A204.1 (cell line): ENCODE measurements at regions not wholly inside any gene's neighbourhood (a gene's known extent, or its start where the extent isn't known, plus 50 kb on each side); places are given as distances from the start of the nearest gene placed in this dataset.
"Not testable (repeated sequence)": the region's sequence is repeated elsewhere in the genome, so short reads cannot be mapped to it uniquely, and the experiment has no call there.

Experiments used
- FAIRE-seq: peaks from 2 replicates; lab custom pipeline; 2012; peaks lifted over from hg19 to GRCh38; lab: Jason Lieb, UNC

DNA sequence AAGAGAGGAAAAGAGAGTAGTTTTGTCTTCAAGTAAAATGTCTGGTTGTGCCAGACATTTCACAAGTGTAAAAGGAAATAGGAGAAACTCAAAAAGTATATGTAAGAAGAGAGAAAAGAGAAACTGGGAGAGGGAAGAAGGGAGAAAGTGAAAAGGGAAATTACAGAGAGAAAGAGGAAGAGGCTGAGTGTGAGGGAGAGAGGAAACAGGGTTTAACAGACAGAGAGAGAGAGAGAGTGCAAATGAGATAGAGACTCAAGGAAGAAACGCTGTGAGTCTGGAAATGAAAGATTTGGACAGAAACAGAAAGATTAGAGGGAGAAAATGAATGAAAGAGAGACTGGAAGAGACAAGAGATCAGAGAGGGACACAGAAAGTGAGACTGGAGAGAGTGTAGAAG lies 806.2 kb downstream of the PLA2G4A start:
- FAIRE-seq = no peak

DNA sequence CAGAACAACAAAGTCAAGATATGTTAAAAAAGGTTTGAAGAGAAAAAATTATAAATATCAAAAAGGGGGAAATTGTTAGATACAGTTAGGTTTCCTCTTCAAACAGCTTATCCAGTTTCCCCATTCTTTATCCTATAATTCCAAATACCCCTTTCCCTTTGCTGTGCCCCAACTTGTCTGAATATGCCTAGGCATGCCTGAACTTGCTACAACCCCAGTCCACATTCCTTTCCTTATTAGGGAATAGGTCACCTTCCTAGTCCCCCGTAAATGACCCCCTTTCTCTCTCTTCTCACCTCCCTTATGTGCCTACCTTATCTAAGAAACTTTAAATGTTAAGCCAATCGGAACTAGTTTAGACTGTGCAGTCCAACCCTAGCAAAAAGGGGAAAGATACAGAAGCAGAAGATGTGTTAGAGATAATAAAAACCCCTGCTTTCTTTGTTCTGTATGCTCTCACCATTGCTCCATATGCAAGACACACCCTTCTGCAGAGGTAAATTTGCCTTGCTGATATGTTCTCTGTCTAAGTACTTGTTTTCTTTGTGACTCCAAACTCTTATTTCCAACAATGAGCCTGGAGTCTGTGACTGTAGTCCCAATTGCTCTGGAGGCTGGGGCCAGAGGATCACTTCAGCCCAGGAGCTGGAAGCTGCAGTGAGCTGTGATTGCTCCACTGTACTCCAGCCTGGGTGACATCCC lies 810.1 kb downstream of the PLA2G4A start:
- FAIRE-seq = no peak

DNA sequence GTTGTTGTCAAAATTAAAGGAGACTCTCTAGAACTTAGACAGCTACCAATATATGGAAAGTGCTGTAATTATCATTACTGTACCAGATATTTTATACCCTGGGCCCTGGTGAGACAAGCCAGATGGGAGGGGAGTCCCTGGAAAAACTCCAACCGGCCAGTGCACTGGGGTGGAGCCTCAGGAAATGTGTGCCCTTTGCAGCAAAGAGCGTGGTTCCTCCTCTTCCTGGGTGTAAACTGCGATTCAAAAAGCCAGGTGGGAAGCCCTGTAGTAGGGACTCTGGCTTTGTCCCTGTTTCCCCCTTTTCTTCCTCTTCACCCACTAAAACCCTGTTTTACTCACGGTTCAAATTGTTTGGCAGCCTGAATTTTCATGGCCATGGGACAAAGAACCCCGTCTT lies 812.3 kb downstream of the PLA2G4A start:
- FAIRE-seq = no peak

- FAIRE-seq = no peak
Observed at GRCh38 chr1:187641463-187641862, 812.7 kb downstream of the PLA2G4A start.

GRCh38 chr1:187641907-187642306 lies 813.2 kb downstream of the PLA2G4A start:
- no peak for FAIRE-seq

DNA sequence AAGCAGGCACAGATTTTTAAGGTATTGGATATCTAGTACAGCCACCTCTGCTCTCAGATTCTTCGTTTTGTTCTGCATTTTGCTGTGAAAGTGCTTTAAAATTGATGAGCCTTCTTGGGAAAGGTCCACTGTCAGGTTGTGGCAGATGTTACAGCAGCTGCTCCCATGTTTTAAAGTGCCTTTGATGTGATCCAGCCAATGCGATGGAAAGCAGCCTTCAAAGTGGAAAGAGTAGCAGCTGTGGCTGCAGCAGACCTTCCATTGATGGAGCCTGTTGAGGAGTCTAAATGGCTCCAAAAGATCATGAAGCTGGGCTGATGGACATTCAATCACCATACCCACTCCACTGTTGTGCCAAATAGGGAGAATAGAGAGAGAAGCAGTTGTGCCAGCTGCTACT lies 816.9 kb downstream of the PLA2G4A start:
- FAIRE-seq = no peak

DNA sequence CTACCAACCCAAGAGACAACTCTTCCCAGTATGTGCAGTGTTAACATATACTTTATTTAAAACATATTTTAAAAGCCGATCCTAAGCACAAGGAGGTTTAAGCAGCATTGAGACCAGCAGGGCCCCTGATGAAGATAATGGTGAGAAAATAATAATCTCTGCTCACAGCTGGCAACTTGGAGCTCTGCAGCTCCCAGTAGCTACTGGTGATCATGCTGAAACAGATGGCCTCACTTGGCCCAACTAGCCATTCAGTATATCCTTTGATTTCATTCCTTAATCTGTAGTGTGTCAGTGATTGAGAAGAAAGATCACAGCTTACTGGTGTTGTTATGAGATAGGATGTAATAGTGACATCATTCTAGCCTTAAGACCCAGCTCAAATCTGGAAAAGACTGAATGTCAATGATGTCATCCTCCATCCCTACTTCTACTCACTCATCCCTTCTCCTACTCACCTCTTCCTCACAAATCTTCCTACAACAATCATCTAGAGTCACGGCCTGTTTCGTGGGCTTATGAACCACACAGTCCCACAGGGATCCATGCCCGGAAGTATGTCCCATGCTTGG lies 817.9 kb downstream of the PLA2G4A start:
- no peak for FAIRE-seq

- no peak for FAIRE-seq
Observed at GRCh38 chr1:187648091-187648490, 819.3 kb downstream of the PLA2G4A start.

GRCh38 chr1:187654635-187655034 lies 825.9 kb downstream of the PLA2G4A start:
- FAIRE-seq = no peak

GRCh38 chr1:187655104-187655503 lies 826.4 kb downstream of the PLA2G4A start:
- FAIRE-seq = no peak

GRCh38 chr1:187665483-187665882 lies 836.7 kb downstream of the PLA2G4A start:
- no peak for FAIRE-seq

DNA sequence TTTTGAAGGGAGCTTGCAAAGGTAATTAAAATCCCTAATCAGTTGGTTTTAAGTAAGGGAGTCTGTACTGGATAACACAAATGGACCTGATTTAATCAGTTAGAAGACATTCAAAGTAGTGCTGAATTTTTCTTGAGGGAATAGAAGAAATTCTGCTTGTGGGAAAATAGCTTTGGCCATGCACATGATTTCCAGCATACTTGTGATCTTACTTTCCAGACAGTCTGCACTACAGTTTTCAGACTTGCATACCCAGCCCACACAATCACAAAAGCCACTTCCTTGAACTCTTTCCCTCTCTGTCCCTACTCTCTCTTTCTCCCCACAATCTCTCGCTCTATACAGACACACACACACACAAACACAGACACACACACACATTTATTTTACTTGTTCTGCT lies 852.1 kb downstream of the PLA2G4A start:
- FAIRE-seq = no peak

- FAIRE-seq = no peak
Observed at GRCh38 chr1:187682112-187682511, 853.4 kb downstream of the PLA2G4A start.

GRCh38 chr1:187685333-187685732 lies 856.6 kb downstream of the PLA2G4A start:
- FAIRE-seq = no peak

DNA sequence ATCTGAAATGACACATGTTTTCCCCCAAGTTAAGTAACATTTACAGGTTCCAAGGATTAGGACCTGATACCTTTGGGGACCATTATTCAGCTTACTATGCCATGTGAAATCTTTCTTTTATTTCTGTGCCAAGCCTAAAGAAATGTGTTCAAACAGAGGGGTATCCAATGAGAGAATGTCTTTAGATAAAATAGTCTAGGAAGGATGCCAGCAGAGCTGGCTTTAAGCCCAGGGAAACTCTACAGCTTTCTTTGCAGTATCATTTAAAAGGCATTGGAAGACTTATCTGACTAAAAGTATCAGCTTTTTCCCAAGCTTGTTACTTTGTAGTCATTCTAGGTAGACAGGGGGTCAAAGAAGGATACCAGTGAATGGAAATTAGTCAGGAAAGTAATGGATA lies 860.4 kb downstream of the PLA2G4A start:
- FAIRE-seq = no peak

GRCh38 chr1:187691439-187691838 lies 862.7 kb downstream of the PLA2G4A start:
- FAIRE-seq = no peak

- FAIRE-seq = no peak
Observed at GRCh38 chr1:187692799-187693198, 864.0 kb downstream of the PLA2G4A start.

- no peak for FAIRE-seq
Observed at GRCh38 chr1:187696073-187696472, 867.3 kb downstream of the PLA2G4A start.

- FAIRE-seq = not testable (repeated sequence)
Observed at GRCh38 chr1:187703138-187704130, 874.7 kb downstream of the PLA2G4A start.

GRCh38 chr1:187714470-187714869 lies 885.7 kb downstream of the PLA2G4A start:
- FAIRE-seq = no peak

DNA sequence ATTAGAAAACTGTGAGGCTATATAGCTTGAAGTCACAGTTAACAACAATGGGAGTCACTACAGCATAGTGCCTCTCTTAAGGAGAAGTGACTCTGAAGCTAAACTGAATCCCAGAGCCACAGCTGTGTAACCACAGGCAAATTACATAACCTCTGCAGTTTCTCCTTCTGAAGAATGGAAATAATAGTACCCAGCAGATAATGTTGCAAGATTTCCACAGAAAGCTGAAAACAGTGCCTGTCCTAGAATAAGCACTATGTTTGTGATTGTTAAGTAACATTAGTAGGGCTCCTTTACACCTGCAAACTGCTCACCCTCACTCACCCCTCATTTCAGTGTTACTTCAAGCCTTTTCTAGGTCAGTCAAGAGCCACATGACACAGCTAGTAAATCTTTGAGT lies 886.7 kb downstream of the PLA2G4A start:
- FAIRE-seq = no peak

GRCh38 chr1:187716160-187716559 lies 887.4 kb downstream of the PLA2G4A start:
- FAIRE-seq = no peak

GRCh38 chr1:187718527-187718926 lies 889.8 kb downstream of the PLA2G4A start:
- FAIRE-seq = no peak
